Liver (tissue), 7 donors: ENCODE measurements at regions not wholly inside any gene's neighbourhood (a gene's known extent, or its start where the extent isn't known, plus 50 kb on each side); places are given as distances from the start of the nearest gene placed in this dataset.

Source experiments
- DNase-seq: peaks from one replicate; pipeline ENCODE4 v3.0.0-alpha.2; 2017; ENCODE audit warnings: low spot score
- H3K27ac ChIP-seq, 2 donors: one replicate each; pipeline ENCODE4 v1.7.0; 2013; ENCODE audit warnings: inconsistent platforms in 2 of 2, low read length in 2 of 2, control low read depth in 1 of 2, low read depth in 1 of 2, mild to moderate bottlenecking in 1 of 2
- H3K27me3 ChIP-seq, 4 donors: one replicate each; pipeline versions ENCODE4 v1.6.1 to v1.7.0; 2013; ENCODE audit warnings: low read length in 3 of 4, inconsistent platforms in 1 of 4, mild to moderate bottlenecking in 1 of 4, moderate library complexity in 1 of 4; ENCODE audit not compliant: control insufficient read depth in 4 of 4, insufficient read depth in 4 of 4
- H3K36me3 ChIP-seq, 4 donors: one replicate each; pipeline versions ENCODE4 v1.6.1 to v1.7.0; 2013; ENCODE audit warnings: low read length in 3 of 4, mild to moderate bottlenecking in 3 of 4, low read depth in 1 of 4, moderate library complexity in 1 of 4; ENCODE audit not compliant: control insufficient read depth in 4 of 4, insufficient read depth in 3 of 4
- H3K4me1 ChIP-seq, 4 donors: one replicate each; pipeline versions ENCODE4 v1.6.1 to v1.7.0; 2013; ENCODE audit warnings: low read length in 3 of 4, mild to moderate bottlenecking in 3 of 4, moderate library complexity in 1 of 4; ENCODE audit not compliant: control insufficient read depth in 4 of 4, insufficient read depth in 4 of 4
- H3K4me3 ChIP-seq, 3 donors: one replicate each; pipeline versions ENCODE4 v1.6.1 to v1.7.0; 2013; ENCODE audit warnings: low read length in 3 of 3, control low read depth in 1 of 3, low read depth in 1 of 3, mild to moderate bottlenecking in 1 of 3
- H3K9ac ChIP-seq, 2 donors: one replicate each; pipeline ENCODE4 v1.7.0; 2013; ENCODE audit warnings: low read length in 2 of 2, mild to moderate bottlenecking in 2 of 2, moderate library complexity in 2 of 2, control low read depth in 1 of 2, low read depth in 1 of 2
- H3K9me3 ChIP-seq, 4 donors: one replicate each; pipeline versions ENCODE4 v1.6.1 to v1.7.0; 2013; ENCODE audit warnings: low read length in 3 of 4; ENCODE audit not compliant: control insufficient read depth in 4 of 4
- EGR1 ChIP-seq, 2 donors: IDR thresholded peaks; 2 replicates each; pipeline ENCODE4 v1.6.1; 2016 to 2018; ENCODE audit warnings: antibody characterized with exemption in 2 of 2, low read depth in 2 of 2
- FOXA1 ChIP-seq: IDR thresholded peaks from 2 replicates; pipeline ENCODE4 v1.6.1; 2016; ENCODE audit warnings: antibody characterized with exemption
- FOXA2 ChIP-seq: IDR thresholded peaks from 2 replicates; pipeline ENCODE4 v1.6.1; 2016; ENCODE audit warnings: antibody characterized with exemption
- GABPA ChIP-seq, 2 donors: IDR thresholded peaks in 1 of 2; conservative IDR thresholded peaks in 1 of 2; 2 replicates each; pipeline ENCODE4 v1.6.1; 2016; ENCODE audit warnings: antibody characterized with exemption in 2 of 2, mild to moderate bottlenecking in 1 of 2, moderate library complexity in 1 of 2
- HNF4A ChIP-seq, 2 donors: conservative IDR thresholded peaks; 2 replicates each; pipeline ENCODE4 v1.6.1; 2016; ENCODE audit warnings: antibody characterized with exemption in 2 of 2, mild to moderate bottlenecking in 2 of 2
- JUND ChIP-seq, 2 donors: IDR thresholded peaks; 2 replicates each; pipeline ENCODE4 v1.6.1; 2016; ENCODE audit warnings: antibody characterized with exemption in 2 of 2
- NR2F2 ChIP-seq: IDR thresholded peaks from 2 replicates; pipeline ENCODE4 v1.6.1; 2016; ENCODE audit warnings: antibody characterized with exemption
- RAD21 ChIP-seq, 2 donors: IDR thresholded peaks; 2 replicates each; pipeline ENCODE4 v1.6.1; 2016; ENCODE audit warnings: antibody characterized with exemption in 2 of 2, mild to moderate bottlenecking in 2 of 2
- SP1 ChIP-seq: IDR thresholded peaks from 2 replicates; pipeline ENCODE4 v1.6.1; 2018; ENCODE audit warnings: antibody characterized with exemption, mild to moderate bottlenecking
- TAF1 ChIP-seq: conservative IDR thresholded peaks from 2 replicates; pipeline ENCODE4 v1.6.1; 2016; ENCODE audit warnings: antibody characterized with exemption, mild to moderate bottlenecking
- YY1 ChIP-seq: IDR thresholded peaks from 2 replicates; pipeline ENCODE4 v1.6.1; 2016; ENCODE audit warnings: antibody characterized with exemption, mild to moderate bottlenecking
- WGBS: extraction: QIAGEN DNeasy Blood & Tissue Kit; methylation state at CpG from one replicate; pipeline ENCODE4 v1.1.7; 2013; 5-methylcytosine and 5-hydroxymethylcytosine counted together
- TF ChIP-seq, protein P1 (sequence below): IDR thresholded peaks from 2 replicates; pipeline ENCODE4 v1.6.1; 2016; ENCODE audit warnings: antibody characterized with exemption
- TF ChIP-seq, protein P2 (sequence below): IDR thresholded peaks from 2 replicates; pipeline ENCODE4 v1.6.1; 2016; ENCODE audit warnings: antibody characterized with exemption, mild to moderate bottlenecking
- TF ChIP-seq, protein P3 (sequence below): IDR thresholded peaks from 2 replicates; pipeline ENCODE4 v1.6.1; 2016; ENCODE audit warnings: antibody characterized with exemption
- TF ChIP-seq, protein P4 (sequence below): IDR thresholded peaks from 2 replicates; pipeline ENCODE4 v1.6.1; 2016; ENCODE audit warnings: antibody characterized with exemption
- donor health status: healthy.
- donor health status: healthy.
- donor health status: healthy.
- donor health status: healthy.

DNA sequence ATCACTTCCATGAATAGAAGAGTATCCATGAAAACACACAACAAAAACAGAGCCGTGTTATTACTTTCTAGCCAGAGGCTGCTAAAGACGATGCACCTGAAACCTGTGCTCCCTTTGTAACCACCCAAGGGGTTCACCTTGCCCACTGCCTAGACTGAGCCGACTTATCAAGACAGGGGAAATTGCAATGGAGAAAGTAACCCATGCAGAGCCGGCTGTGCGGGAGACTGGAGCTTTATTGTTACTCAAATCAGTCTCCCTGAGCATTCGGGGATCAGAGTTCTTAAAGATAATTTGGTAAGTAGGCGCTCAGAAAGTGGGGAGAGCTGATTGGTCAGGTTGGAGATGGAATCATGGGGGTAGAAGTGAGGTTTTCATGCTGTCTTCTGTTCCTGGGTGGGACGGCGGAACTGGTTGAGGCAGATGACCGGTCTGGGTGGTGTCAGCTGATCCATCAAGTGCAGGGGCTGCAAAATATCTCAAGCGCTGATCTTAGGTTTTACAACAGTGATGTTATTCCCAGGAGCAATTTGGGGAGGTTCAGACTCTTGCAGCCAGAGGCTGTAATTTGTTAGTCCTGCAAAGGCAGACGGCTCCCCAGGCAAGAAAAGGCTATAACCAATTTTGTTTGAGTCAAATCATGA, 366.6 kb downstream of the PREX1 start (continued):
- TF ChIP-seq HNF4A (conservative IDR thresholded peaks at IDR 0.05) (no peak), SP1 (no peak), YY1 (no peak)

DNA sequence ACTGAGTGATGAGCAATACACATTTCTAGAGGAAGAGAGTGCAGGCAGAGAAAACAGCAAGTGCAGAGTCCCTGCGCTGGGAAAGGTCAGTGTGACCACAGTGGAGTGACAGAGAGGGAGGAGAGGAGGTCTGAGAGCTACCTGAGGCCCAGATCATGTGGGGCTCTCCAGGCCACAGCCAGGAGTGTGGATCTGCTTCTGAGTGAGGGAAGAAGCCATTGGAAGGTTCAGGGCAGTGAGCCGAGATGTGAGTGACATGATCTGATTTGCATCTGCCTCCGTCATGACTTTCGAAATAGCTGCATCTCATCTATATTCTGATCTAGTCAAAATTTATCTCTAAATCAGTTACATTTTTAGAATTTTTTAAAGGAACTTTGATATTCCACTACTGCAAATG, 367.1 kb downstream of the PREX1 start:
- H3K4me3 ChIP-seq, result no peak overlapping the region
- no peak overlapping the region for H3K9ac ChIP-seq
- no peaks in the 10 kb centered on the region for H3K27me3 ChIP-seq
- no peak for TF ChIP-seq SP1
- no peak for TF ChIP-seq NR2F2
- TF ChIP-seq, protein P1, sequence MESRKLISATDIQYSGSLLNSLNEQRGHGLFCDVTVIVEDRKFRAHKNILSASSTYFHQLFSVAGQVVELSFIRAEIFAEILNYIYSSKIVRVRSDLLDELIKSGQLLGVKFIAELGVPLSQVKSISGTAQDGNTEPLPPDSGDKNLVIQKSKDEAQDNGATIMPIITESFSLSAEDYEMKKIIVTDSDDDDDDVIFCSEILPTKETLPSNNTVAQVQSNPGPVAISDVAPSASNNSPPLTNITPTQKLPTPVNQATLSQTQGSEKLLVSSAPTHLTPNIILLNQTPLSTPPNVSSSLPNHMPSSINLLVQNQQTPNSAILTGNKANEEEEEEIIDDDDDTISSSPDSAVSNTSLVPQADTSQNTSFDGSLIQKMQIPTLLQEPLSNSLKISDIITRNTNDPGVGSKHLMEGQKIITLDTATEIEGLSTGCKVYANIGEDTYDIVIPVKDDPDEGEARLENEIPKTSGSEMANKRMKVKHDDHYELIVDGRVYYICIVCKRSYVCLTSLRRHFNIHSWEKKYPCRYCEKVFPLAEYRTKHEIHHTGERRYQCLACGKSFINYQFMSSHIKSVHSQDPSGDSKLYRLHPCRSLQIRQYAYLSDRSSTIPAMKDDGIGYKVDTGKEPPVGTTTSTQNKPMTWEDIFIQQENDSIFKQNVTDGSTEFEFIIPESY, result no peak
- TF ChIP-seq HNF4A (conservative IDR thresholded peaks at IDR 0.05), result no peak
- TF ChIP-seq, protein P2, sequence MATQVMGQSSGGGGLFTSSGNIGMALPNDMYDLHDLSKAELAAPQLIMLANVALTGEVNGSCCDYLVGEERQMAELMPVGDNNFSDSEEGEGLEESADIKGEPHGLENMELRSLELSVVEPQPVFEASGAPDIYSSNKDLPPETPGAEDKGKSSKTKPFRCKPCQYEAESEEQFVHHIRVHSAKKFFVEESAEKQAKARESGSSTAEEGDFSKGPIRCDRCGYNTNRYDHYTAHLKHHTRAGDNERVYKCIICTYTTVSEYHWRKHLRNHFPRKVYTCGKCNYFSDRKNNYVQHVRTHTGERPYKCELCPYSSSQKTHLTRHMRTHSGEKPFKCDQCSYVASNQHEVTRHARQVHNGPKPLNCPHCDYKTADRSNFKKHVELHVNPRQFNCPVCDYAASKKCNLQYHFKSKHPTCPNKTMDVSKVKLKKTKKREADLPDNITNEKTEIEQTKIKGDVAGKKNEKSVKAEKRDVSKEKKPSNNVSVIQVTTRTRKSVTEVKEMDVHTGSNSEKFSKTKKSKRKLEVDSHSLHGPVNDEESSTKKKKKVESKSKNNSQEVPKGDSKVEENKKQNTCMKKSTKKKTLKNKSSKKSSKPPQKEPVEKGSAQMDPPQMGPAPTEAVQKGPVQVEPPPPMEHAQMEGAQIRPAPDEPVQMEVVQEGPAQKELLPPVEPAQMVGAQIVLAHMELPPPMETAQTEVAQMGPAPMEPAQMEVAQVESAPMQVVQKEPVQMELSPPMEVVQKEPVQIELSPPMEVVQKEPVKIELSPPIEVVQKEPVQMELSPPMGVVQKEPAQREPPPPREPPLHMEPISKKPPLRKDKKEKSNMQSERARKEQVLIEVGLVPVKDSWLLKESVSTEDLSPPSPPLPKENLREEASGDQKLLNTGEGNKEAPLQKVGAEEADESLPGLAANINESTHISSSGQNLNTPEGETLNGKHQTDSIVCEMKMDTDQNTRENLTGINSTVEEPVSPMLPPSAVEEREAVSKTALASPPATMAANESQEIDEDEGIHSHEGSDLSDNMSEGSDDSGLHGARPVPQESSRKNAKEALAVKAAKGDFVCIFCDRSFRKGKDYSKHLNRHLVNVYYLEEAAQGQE, result no peak
- no peak for TF ChIP-seq JUND (IDR thresholded peaks at IDR 0.05)
- TF ChIP-seq, protein P3, sequence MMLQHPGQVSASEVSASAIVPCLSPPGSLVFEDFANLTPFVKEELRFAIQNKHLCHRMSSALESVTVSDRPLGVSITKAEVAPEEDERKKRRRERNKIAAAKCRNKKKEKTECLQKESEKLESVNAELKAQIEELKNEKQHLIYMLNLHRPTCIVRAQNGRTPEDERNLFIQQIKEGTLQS, result no peak
- TF ChIP-seq EGR1 (IDR thresholded peaks at IDR 0.05; ENCODE audit: low read depth in 2 of 2), result no peak
- no peak for TF ChIP-seq TAF1
- no peak for TF ChIP-seq YY1
- TF ChIP-seq GABPA (IDR thresholded peaks at IDR 0.05 in 1 of 2, conservative IDR thresholded peaks at IDR 0.05 in 1 of 2), result no peak
- no peak for TF ChIP-seq RAD21 (IDR thresholded peaks at IDR 0.05)
- no peaks in the 10 kb centered on the region for H3K36me3 ChIP-seq
- no peaks in the 10 kb centered on the region for H3K4me1 ChIP-seq
- no peaks in the 10 kb centered on the region for H3K9me3 ChIP-seq
- DNase-seq, result no peak
- H3K27ac ChIP-seq, result no peak overlapping the region
- 82% methylated on average over 4 of the region's 4 CpGs for WGBS

DNA sequence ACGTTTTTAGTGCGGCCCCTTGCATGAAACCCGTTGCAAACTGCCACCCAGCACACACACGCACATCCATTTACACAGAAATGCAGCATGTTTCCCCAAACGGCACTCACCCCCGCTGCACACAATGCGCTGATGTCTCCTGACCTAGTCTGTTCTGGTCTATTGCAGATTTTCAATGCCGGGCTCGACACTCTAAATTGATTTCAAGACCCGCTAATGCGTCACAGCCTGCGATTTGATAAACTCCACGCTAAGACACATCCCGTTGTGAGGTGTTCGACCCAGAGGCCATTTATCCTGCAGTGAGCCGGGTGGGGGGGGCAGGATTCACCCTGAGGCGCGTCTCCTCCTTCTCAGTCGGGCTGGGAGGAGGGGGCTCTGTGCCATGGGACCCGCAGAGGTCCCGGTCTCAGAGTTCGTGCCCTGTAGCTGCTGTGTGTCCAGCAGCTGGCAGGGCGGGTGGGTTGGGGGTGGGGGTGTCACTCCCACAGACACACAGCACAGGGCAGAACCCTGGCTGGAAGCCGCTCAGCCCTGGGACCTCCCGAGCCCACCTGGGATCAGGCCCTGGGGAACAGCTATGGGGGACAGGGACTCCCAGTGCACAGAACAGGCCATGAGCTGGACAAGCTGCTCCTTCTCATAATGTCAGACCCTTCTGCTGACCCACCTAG, 367.9 kb downstream of the PREX1 start:
- no peaks in the 10 kb centered on the region for H3K27me3 ChIP-seq
- H3K9ac ChIP-seq, result no peak overlapping the region
- H3K9me3 ChIP-seq, result no peaks in the 10 kb centered on the region
- no peak overlapping the region for H3K27ac ChIP-seq
- H3K4me3 ChIP-seq, result no peak overlapping the region
- 77% methylated on average over 25 of the region's 25 CpGs for WGBS
- no peak for DNase-seq
- no peaks in the 10 kb centered on the region for H3K36me3 ChIP-seq
- H3K4me1 ChIP-seq, result no peaks in the 10 kb centered on the region
- TF ChIP-seq YY1 (no peak), JUND (IDR thresholded peaks at IDR 0.05) (no peak), FOXA1 (no peak), TAF1 (no peak), NR2F2 (no peak), GABPA (IDR thresholded peaks at IDR 0.05 in 1 of 2, conservative IDR thresholded peaks at IDR 0.05 in 1 of 2) (no peak), EGR1 (IDR thresholded peaks at IDR 0.05; ENCODE audit: low read depth in 2 of 2) (no peak), FOXA2 (no peak), HNF4A (conservative IDR thresholded peaks at IDR 0.05) (no peak), RAD21 (IDR thresholded peaks at IDR 0.05) (no peak)
- TF ChIP-seq, protein P4, sequence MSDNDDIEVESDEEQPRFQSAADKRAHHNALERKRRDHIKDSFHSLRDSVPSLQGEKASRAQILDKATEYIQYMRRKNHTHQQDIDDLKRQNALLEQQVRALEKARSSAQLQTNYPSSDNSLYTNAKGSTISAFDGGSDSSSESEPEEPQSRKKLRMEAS, result no peak
- TF ChIP-seq, protein P1, result no peak
- TF ChIP-seq, protein P2, result no peak
- TF ChIP-seq, protein P3, result no peak
